ENCODE measurements at regions not wholly inside any gene's neighbourhood (a gene's known extent, or its start where the extent isn't known, plus 50 kb on each side); places are given as distances from the start of the nearest gene placed in this dataset.

- no peaks in the 10 kb centered on the region for H3K4me1 ChIP-seq
- TF ChIP-seq POLR2A (IDR thresholded peaks at IDR 0.05; ENCODE audit: low read depth) (no peak), POLR2AphosphoS5 (IDR thresholded peaks at IDR 0.05) (no peak)
- 94% methylated on average over 16 of the region's 16 CpGs for WGBS
- no peaks in the 10 kb centered on the region for H3K36me3 ChIP-seq
- intact Hi-C loops (cut with DNase I) = no loop called here
- H3K9me3 ChIP-seq = no peaks in the 10 kb centered on the region
- DNase-seq (ENCODE audit: extremely low spot score) = no peak
- H3K4me3 ChIP-seq = no peak overlapping the region
- H3K27me3 ChIP-seq = no peaks in the 10 kb centered on the region
- no peak overlapping the region for H3K27ac ChIP-seq (replicated peaks in 1 of 4)
Observed at GRCh38 chr7:85381212-85381611, 194.4 kb upstream of the SEMA3D start.

- H3K27me3 ChIP-seq = no peaks in the 10 kb centered on the region
- H3K27ac ChIP-seq (replicated peaks in 1 of 4) = no peak overlapping the region
- TF ChIP-seq, protein P1, sequence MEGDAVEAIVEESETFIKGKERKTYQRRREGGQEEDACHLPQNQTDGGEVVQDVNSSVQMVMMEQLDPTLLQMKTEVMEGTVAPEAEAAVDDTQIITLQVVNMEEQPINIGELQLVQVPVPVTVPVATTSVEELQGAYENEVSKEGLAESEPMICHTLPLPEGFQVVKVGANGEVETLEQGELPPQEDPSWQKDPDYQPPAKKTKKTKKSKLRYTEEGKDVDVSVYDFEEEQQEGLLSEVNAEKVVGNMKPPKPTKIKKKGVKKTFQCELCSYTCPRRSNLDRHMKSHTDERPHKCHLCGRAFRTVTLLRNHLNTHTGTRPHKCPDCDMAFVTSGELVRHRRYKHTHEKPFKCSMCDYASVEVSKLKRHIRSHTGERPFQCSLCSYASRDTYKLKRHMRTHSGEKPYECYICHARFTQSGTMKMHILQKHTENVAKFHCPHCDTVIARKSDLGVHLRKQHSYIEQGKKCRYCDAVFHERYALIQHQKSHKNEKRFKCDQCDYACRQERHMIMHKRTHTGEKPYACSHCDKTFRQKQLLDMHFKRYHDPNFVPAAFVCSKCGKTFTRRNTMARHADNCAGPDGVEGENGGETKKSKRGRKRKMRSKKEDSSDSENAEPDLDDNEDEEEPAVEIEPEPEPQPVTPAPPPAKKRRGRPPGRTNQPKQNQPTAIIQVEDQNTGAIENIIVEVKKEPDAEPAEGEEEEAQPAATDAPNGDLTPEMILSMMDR (IDR thresholded peaks at IDR 0.05) = no peak
- TF ChIP-seq EP300 (IDR thresholded peaks at IDR 0.05) = no peak
- no peak for TF ChIP-seq POLR2AphosphoS5 (IDR thresholded peaks at IDR 0.05)
- TF ChIP-seq POLR2A (IDR thresholded peaks at IDR 0.05; ENCODE audit: low read depth) = no peak
- intact Hi-C loops (cut with DNase I) = no loop called here
- H3K9me3 ChIP-seq = no peaks in the 10 kb centered on the region
- no peak for DNase-seq (ENCODE audit: extremely low spot score)
- no peak overlapping the region for H3K4me3 ChIP-seq
- H3K36me3 ChIP-seq = no peaks in the 10 kb centered on the region
- no peaks in the 10 kb centered on the region for H3K4me1 ChIP-seq
- 84% methylated on average over 2 of the region's 2 CpGs for WGBS
Observed at GRCh38 chr7:85376589-85376988, 189.7 kb upstream of the SEMA3D start.

DNA sequence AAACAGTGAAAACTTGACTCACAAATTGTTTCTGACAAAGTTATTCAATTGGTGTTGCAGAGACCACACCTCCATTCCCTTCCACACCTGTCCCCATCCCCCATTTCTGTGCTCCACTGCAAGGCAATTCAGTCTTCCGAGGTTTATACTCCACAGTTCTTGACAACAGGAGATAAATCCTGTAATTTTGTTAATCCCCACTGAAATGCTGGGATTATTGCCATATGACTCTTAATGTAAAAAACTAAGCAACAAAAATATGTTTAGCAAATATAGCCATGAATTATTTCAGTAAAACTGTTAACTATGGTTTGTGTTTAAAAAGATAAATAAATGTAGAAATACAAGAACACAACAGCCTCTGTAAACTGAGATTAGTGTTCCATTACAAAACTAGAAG lies 170.1 kb upstream of the SEMA3D start:
- H3K27ac ChIP-seq (replicated peaks in 1 of 4) = no peak overlapping the region
- intact Hi-C loops (cut with DNase I) = no loop called here
- no peak for DNase-seq (ENCODE audit: extremely low spot score)
- H3K36me3 ChIP-seq = no peaks in the 10 kb centered on the region
- TF ChIP-seq POLR2A (IDR thresholded peaks at IDR 0.05; ENCODE audit: low read depth) (no peak), POLR2AphosphoS5 (IDR thresholded peaks at IDR 0.05) (no peak), EP300 (IDR thresholded peaks at IDR 0.05) (no peak)
- TF ChIP-seq, protein P1 (IDR thresholded peaks at IDR 0.05) = no peak
- no peaks in the 10 kb centered on the region for H3K27me3 ChIP-seq
- WGBS = 73% methylated on average over 1 of the region's 1 CpG
- H3K4me3 ChIP-seq = no peak overlapping the region
- no peaks in the 10 kb centered on the region for H3K9me3 ChIP-seq
- H3K4me1 ChIP-seq = no peaks in the 10 kb centered on the region

GRCh38 chr7:85343484-85343883 lies 156.6 kb upstream of the SEMA3D start:
- DNase-seq (ENCODE audit: extremely low spot score) = no peak
- H3K4me3 ChIP-seq = no peak overlapping the region
- TF ChIP-seq POLR2A (IDR thresholded peaks at IDR 0.05; ENCODE audit: low read depth) = no peak
- TF ChIP-seq EP300 (IDR thresholded peaks at IDR 0.05) = no peak
- TF ChIP-seq, protein P1 (IDR thresholded peaks at IDR 0.05) = no peak
- no peak for TF ChIP-seq POLR2AphosphoS5 (IDR thresholded peaks at IDR 0.05)
- H3K27me3 ChIP-seq = no peaks in the 10 kb centered on the region
- H3K36me3 ChIP-seq = no peaks in the 10 kb centered on the region
- H3K9me3 ChIP-seq = no peaks in the 10 kb centered on the region
- intact Hi-C loops (cut with DNase I) = no loop called here
- no peaks in the 10 kb centered on the region for H3K4me1 ChIP-seq
- no peak overlapping the region for H3K27ac ChIP-seq (replicated peaks in 1 of 4)

DNA sequence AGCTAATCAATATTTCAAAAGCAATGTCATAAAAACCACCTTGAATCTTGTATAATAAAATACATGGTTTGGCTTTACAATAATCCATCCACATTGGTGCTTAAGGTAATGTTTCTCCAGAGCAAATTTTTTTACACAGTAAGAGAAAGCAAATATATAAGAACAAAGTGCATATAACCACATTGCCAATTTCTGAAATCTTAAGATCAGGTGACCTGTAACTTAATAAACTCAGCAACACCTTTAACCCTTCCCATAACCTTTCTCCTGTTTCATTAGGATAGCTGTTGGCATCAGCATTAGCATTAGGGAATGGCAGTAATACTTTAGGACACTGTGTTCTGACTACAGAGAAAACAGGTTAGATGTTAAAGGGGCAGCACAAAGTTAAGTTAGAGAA lies 155.9 kb upstream of the SEMA3D start:
- no peak for DNase-seq (ENCODE audit: extremely low spot score)
- Histone ChIP-seq H3K27me3 (no peaks in the 10 kb centered on the region), H3K36me3 (no peaks in the 10 kb centered on the region), H3K4me3 (no peak overlapping the region), H3K27ac (replicated peaks in 1 of 4) (no peak overlapping the region), H3K9me3 (no peaks in the 10 kb centered on the region), H3K4me1 (no peaks in the 10 kb centered on the region)
- intact Hi-C loops (cut with DNase I) = no loop called here
- TF ChIP-seq EP300 (IDR thresholded peaks at IDR 0.05) = no peak
- no peak for TF ChIP-seq POLR2AphosphoS5 (IDR thresholded peaks at IDR 0.05)
- no peak for TF ChIP-seq POLR2A (IDR thresholded peaks at IDR 0.05; ENCODE audit: low read depth)
- TF ChIP-seq, protein P1 (IDR thresholded peaks at IDR 0.05) = no peak

All from esophagus muscularis mucosa (tissue), 4 donors.